PFSK-1 (cell line): ENCODE measurements at regions not wholly inside any gene's neighbourhood (a gene's known extent, or its start where the extent isn't known, plus 50 kb on each side); places are given as distances from the start of the nearest gene placed in this dataset.

ENCODE experiments used
- POLR2AphosphoS5 ChIP-seq: IDR thresholded peaks from 2 replicates; pipeline ENCODE4 v1.6.1; 2012; ENCODE audit warnings: low read depth, mild to moderate bottlenecking, control low read depth, low read length, moderate library complexity
- REST ChIP-seq, 2 experiments: IDR thresholded peaks; 2 replicates each; pipeline versions ENCODE4 v1.6.1 to v1.8.0; 2011 to 2012; ENCODE audit warnings: low read depth in 2 of 2, low read length in 2 of 2, control low read depth in 1 of 2, inconsistent platforms in 1 of 2, mild to moderate bottlenecking in 1 of 2, moderate library complexity in 1 of 2; ENCODE audit not compliant: insufficient read depth in 1 of 2
- SIN3A ChIP-seq: IDR thresholded peaks from 2 replicates; pipeline ENCODE4 v1.6.1; 2012; ENCODE audit warnings: mild to moderate bottlenecking, low read length, moderate library complexity, borderline replicate concordance; ENCODE audit not compliant: insufficient read depth

GRCh38 chr10:28969413-28969812 lies 292.1 kb downstream of the BAMBI start:
- TF ChIP-seq POLR2AphosphoS5 (no peak), SIN3A (no peak), REST (IDR thresholded peaks at IDR 0.05; ENCODE audit: insufficient read depth in 1 of 2, low read depth in 2 of 2, low read length in 2 of 2) (no peak)
